ENCODE measurements at regions not wholly inside any gene's neighbourhood (a gene's known extent, or its start where the extent isn't known, plus 50 kb on each side); places are given as distances from the start of the nearest gene placed in this dataset.

GRCh38 chr12:124107351-124107750 lies 134.3 kb downstream of the ZNF664 start (continued):
- no peak for TF ChIP-seq REST (IDR thresholded peaks at IDR 0.05; ENCODE audit: low read depth)
- no peak for TF ChIP-seq POLR2A (IDR thresholded peaks at IDR 0.05; ENCODE audit: borderline replicate concordance, extremely low read depth, insufficient read depth, insufficient read length)
- TF ChIP-seq ZNF274 (IDR thresholded peaks at IDR 0.05; ENCODE audit: low read depth, low read length): no peak

- RAD21 ChIA-PET (ENCODE audit: low non-redundant PET in 1 of 2, low total read pairs in 2 of 2, uncharacterized antibody in 2 of 2, unreplicated experiment in 2 of 2): no interaction called here
- CTCF ChIA-PET: interaction anchor here (1.5 kb wide), 1 partner anchor 77 kb away, joined by 4 read pairs; no protein-coding TSS in a partner anchor
- ATAC-seq (peak; percentile 100), DNase-seq (ENCODE audit: low read depth, low spot score) (peak; percentile 49)
- Histone ChIP-seq H3K4me3 (replicated peaks in 1 of 2; ENCODE audit: low read depth in 1 of 2, low read length in 2 of 2) (no peak overlapping the region), H3K4me2 (ENCODE audit: low read length) (peak overlapping the region; percentile 2), H3K4me1 (ENCODE audit: control insufficient read depth in 1 of 2, insufficient read depth in 2 of 2, low read length in 2 of 2) (peaks cover 0 to 5% of the 10 kb centered on the region in 2 experiments; a peak in 1 of 4 replicates), H3K27me3 (ENCODE audit: insufficient read depth, low read length) (no peaks in the 10 kb centered on the region), H3K9ac (ENCODE audit: low read length) (no peak overlapping the region), H3K36me3 (ENCODE audit: control insufficient read depth in 1 of 2, insufficient read depth in 2 of 2, low read length in 2 of 2) (no peaks in the 10 kb centered on the region), H2AFZ (ENCODE audit: low read depth, low read length, poor library complexity, severe bottlenecking) (peak overlapping the region; percentile 62), H4K20me1 (ENCODE audit: insufficient read depth) (no peaks in the 10 kb centered on the region), H3K79me2 (ENCODE audit: insufficient read depth, low read length) (no peaks in the 10 kb centered on the region), H3K9me3 (ENCODE audit: control insufficient read depth in 1 of 2, insufficient read depth in 1 of 2, low read depth in 1 of 2, low read length in 2 of 2) (no peaks in the 10 kb centered on the region), H3K9me2 (ENCODE audit: insufficient read depth) (no peaks in the 10 kb centered on the region), H3K27ac (ENCODE audit: low read depth, low read length) (no peak overlapping the region)
- no TSS peak for BruUV-seq (replicated peaks)
- intact Hi-C loops (cut with micrococcal nuclease): no loop called here
- TF ChIP-seq ELF1 (IDR thresholded peaks at IDR 0.05; ENCODE audit: borderline replicate concordance, low read depth) (0 out of 2 replicates have a peak, but pooled peaks have one; percentile 20), YY1 (IDR thresholded peaks at IDR 0.05; ENCODE audit: extremely low read depth, insufficient replicate concordance, low read depth, low read length) (peak; percentile 26), REST (IDR thresholded peaks at IDR 0.05; ENCODE audit: low read depth) (no peak), SP1 (IDR thresholded peaks at IDR 0.05; ENCODE audit: low read depth) (peak; percentile 89), EZH2 (IDR thresholded peaks at IDR 0.05) (no peak), POLR2A (IDR thresholded peaks at IDR 0.05; ENCODE audit: borderline replicate concordance, extremely low read depth, insufficient read depth, insufficient read length) (no peak)
- POLR2A ChIA-PET: interaction anchor here (0.5 kb wide), 1 partner anchor 729 kb away, joined by 3 read pairs; no protein-coding TSS in a partner anchor
Observed at GRCh38 chr12:124109760-124110159, 136.7 kb downstream of the ZNF664 start.
